Tibial artery (tissue), 4 donors: ENCODE measurements at regions not wholly inside any gene's neighbourhood (a gene's known extent, or its start where the extent isn't known, plus 50 kb on each side); places are given as distances from the start of the nearest gene placed in this dataset.
A peak's percentile ranks its signal among the peaks of the same experiment; 100 is the strongest.

Source experiments
- DNase-seq, 2 donors: peaks; one replicate each; pipeline ENCODE4 v3.0.0-alpha.2; 2019
- H3K27ac ChIP-seq, 2 donors: fragments of 200-600 bp; sonication (generic) in 1 of 2; 1 replicate in 1 of 2; 2 replicates in 1 of 2; pipeline ENCODE4 v1.5.1; 2018 to 2019; ENCODE audit warnings: mild to moderate bottlenecking in 1 of 2
- H3K27me3 ChIP-seq, 2 donors: fragments of 200-600 bp; sonication (generic) in 1 of 2; one replicate each; pipeline versions ENCODE4 v1.5.1 to v1.6.0; 2016 to 2019
- H3K36me3 ChIP-seq, 3 donors: fragments of 200-600 bp; sonication (generic) in 2 of 3; one replicate each; pipeline ENCODE4 v1.5.1; 2016 to 2019; ENCODE audit warnings: mild to moderate bottlenecking in 2 of 3
- H3K4me1 ChIP-seq, 4 donors: fragments of 200-600 bp; sonication (generic) in 2 of 4; 1 replicate in 3 of 4; 2 replicates in 1 of 4; pipeline ENCODE4 v1.5.1; 2016 to 2019
- H3K4me3 ChIP-seq, 2 donors: fragments of 200-600 bp; sonication (generic) in 1 of 2; 1 replicate in 1 of 2; 2 replicates in 1 of 2; pipeline ENCODE4 v1.5.1; 2018 to 2019; ENCODE audit warnings: mild to moderate bottlenecking in 2 of 2
- H3K9me3 ChIP-seq, 3 donors: fragments of 200-600 bp; sonication (generic) in 1 of 3; one replicate each; pipeline ENCODE4 v1.5.1; 2016 to 2019
- intact Hi-C: fragments of 100-400 bp; cut with DNase I; formaldehyde crosslinking; loops from one replicate; pipeline ENCODE4 v1.15.0; 2023; ENCODE audit warnings: low total_unique reads
- TF ChIP-seq, protein P1 (sequence below), 2 experiments: fragments of 200-600 bp in 1 of 2; fragments of 450-650 bp in 1 of 2; IDR thresholded peaks; one replicate each; pipeline ENCODE4 v1.5.1; 2017 to 2019; ENCODE audit warnings: antibody characterized with exemption in 2 of 2, mild to moderate bottlenecking in 1 of 2, moderate library complexity in 1 of 2

- Histone ChIP-seq H3K27ac (no peak overlapping the region), H3K36me3 (no peaks in the 10 kb centered on the region), H3K4me3 (peak overlapping the region in 1 of 2 donors; percentile 14), H3K4me1 (peaks cover 0 to 7% (median 0%) of the 10 kb centered on the region in 4 donors), H3K9me3 (no peaks in the 10 kb centered on the region), H3K27me3 (peaks cover 0 to 6% of the 10 kb centered on the region in 2 donors)
- TF ChIP-seq, protein P1, sequence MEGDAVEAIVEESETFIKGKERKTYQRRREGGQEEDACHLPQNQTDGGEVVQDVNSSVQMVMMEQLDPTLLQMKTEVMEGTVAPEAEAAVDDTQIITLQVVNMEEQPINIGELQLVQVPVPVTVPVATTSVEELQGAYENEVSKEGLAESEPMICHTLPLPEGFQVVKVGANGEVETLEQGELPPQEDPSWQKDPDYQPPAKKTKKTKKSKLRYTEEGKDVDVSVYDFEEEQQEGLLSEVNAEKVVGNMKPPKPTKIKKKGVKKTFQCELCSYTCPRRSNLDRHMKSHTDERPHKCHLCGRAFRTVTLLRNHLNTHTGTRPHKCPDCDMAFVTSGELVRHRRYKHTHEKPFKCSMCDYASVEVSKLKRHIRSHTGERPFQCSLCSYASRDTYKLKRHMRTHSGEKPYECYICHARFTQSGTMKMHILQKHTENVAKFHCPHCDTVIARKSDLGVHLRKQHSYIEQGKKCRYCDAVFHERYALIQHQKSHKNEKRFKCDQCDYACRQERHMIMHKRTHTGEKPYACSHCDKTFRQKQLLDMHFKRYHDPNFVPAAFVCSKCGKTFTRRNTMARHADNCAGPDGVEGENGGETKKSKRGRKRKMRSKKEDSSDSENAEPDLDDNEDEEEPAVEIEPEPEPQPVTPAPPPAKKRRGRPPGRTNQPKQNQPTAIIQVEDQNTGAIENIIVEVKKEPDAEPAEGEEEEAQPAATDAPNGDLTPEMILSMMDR (IDR thresholded peaks at IDR 0.05), result no peak
- no peak for DNase-seq
- intact Hi-C loops, result no loop called here
Measured at GRCh38 chr7:12111422-12112405, 99.4 kb upstream of the TMEM106B start.

- H3K4me1 ChIP-seq, result no peaks in the 10 kb centered on the region
- H3K9me3 ChIP-seq, result no peaks in the 10 kb centered on the region
- DNase-seq, result no peak
- no peaks in the 10 kb centered on the region for H3K36me3 ChIP-seq
- intact Hi-C loops, result no loop called here
- no peaks in the 10 kb centered on the region for H3K27me3 ChIP-seq
- no peak overlapping the region for H3K27ac ChIP-seq
- H3K4me3 ChIP-seq, result no peak overlapping the region
- TF ChIP-seq, protein P1 (IDR thresholded peaks at IDR 0.05), result no peak
Measured at GRCh38 chr7:12117170-12117569, 93.9 kb upstream of the TMEM106B start.

DNA sequence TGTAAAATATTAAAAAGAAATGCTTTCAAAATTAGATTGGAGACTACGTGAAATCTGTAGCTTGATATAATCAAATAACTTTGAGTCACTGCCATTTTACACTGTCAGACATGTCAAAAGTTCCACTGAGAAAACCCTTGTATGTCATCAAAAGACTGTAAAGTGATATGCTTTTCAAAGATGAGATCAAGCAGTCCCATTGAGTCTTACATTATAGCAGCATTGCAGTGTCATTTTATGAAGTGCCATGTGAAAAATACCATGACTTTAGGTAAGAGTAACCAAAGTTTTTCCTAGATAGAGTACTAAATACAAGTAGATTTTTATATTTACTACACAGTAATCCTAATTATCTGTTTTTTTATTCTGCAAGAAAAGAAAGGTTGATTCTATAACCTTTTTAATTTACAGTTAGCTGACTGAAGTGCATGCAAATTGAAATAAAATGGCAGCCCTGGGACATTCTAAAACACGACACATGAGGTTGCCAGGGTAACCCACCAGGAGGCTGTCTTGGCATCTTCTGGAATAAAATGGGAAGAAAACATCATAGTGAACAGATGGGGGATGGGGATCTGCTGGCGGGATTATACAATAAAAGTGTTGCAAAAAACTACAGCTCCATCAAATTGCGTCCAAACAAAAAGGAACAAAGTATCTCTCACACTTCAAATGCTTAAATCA, 91.3 kb upstream of the TMEM106B start:
- no peaks in the 10 kb centered on the region for H3K27me3 ChIP-seq
- DNase-seq, result no peak
- no peaks in the 10 kb centered on the region for H3K9me3 ChIP-seq
- no peak overlapping the region for H3K4me3 ChIP-seq
- H3K4me1 ChIP-seq, result no peaks in the 10 kb centered on the region
- no peak overlapping the region for H3K27ac ChIP-seq
- TF ChIP-seq, protein P1 (IDR thresholded peaks at IDR 0.05), result no peak
- intact Hi-C loops, result no loop called here
- no peaks in the 10 kb centered on the region for H3K36me3 ChIP-seq

DNA sequence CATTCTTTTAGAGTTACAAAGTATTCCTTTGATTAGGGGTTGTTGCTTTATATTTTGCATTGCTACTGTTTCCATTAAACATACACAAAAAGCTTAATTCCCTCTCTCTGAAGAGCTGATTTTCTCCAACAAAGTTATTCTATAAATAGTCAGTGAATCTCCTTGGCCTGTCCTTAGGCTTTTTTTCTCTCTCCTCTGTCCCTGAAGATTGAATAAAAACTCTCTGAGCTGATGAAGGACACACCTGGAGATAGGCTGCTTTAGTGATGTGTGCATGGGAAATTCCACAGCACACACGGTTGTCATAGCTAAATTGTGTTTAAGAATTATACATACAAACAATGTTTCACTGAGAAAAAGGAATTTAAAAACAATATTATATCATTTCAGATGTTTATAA, 90.5 kb upstream of the TMEM106B start:
- Histone ChIP-seq H3K9me3 (no peaks in the 10 kb centered on the region), H3K36me3 (no peaks in the 10 kb centered on the region), H3K27ac (no peak overlapping the region), H3K27me3 (no peaks in the 10 kb centered on the region), H3K4me3 (no peak overlapping the region), H3K4me1 (no peaks in the 10 kb centered on the region)
- TF ChIP-seq, protein P1 (IDR thresholded peaks at IDR 0.05), result no peak
- intact Hi-C loops, result no loop called here
- DNase-seq, result no peak

DNA sequence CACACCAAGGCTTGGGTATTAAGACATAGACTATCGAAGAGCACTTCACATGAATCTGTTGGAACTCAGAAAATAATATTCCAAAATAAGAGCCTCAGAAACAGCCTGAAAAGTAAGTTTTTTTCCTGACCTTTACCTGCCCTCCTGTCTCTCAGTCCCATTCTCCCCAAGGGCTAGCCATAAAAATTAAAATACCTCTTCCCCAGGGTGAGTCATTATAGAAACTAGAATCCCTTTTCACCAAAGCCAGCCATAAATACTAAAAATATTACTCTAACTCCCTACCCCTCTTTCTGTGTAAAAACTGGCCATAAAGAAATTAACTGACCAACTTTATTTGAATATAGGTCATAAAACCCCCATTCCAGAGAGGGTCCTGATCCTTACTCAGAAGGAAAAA, 87.9 kb upstream of the TMEM106B start:
- TF ChIP-seq, protein P1 (IDR thresholded peaks at IDR 0.05), result no peak
- no peaks in the 10 kb centered on the region for H3K27me3 ChIP-seq
- intact Hi-C loops, result no loop called here
- no peak for DNase-seq
- H3K4me1 ChIP-seq, result no peaks in the 10 kb centered on the region
- H3K4me3 ChIP-seq, result no peak overlapping the region
- no peaks in the 10 kb centered on the region for H3K9me3 ChIP-seq
- no peak overlapping the region for H3K27ac ChIP-seq
- H3K36me3 ChIP-seq, result no peaks in the 10 kb centered on the region
